Transverse colon (tissue), 4 donors: ENCODE measurements at regions not wholly inside any gene's neighbourhood (a gene's known extent, or its start where the extent isn't known, plus 50 kb on each side); places are given as distances from the start of the nearest gene placed in this dataset.

Source experiments
- DNase-seq: peaks from one replicate; pipeline ENCODE4 v3.0.0-alpha.2; 2019
- H3K27ac ChIP-seq, 4 donors: fragments of 200-600 bp; sonication (generic); 2 replicates each; pipeline ENCODE4 v1.5.1; 2016 to 2018; ENCODE audit warnings: inconsistent platforms in 4 of 4
- H3K27me3 ChIP-seq: fragments of 200-600 bp; sonication (generic); 2 replicates; pipeline ENCODE4 v1.5.1; 2017; ENCODE audit warnings: inconsistent platforms
- H3K36me3 ChIP-seq, 4 donors: fragments of 200-600 bp; sonication (generic); 2 replicates each; pipeline ENCODE4 v1.5.1; 2017 to 2019; ENCODE audit warnings: inconsistent platforms in 4 of 4
- H3K4me1 ChIP-seq, 4 donors: fragments of 200-600 bp; sonication (generic); 2 replicates each; pipeline ENCODE4 v1.5.1; 2017 to 2020; ENCODE audit warnings: inconsistent platforms in 4 of 4
- H3K4me3 ChIP-seq, 4 donors: fragments of 200-600 bp; sonication (generic); 1 replicate in 1 of 4; 2 replicates in 3 of 4; pipeline versions ENCODE4 v1.5.1 to v1.6.1; 2017 to 2019; ENCODE audit warnings: inconsistent platforms in 4 of 4
- H3K9me3 ChIP-seq, 2 donors: fragments of 200-600 bp; sonication (generic); 2 replicates each; pipeline ENCODE4 v1.5.1; 2017 to 2019; ENCODE audit warnings: inconsistent platforms in 2 of 2
- EP300 ChIP-seq: sonication (generic); formaldehyde crosslinking; IDR thresholded peaks from one replicate; pipeline ENCODE4 v1.6.1; 2017; ENCODE audit warnings: antibody characterized with exemption, low read depth
- POLR2A ChIP-seq: fragments of 450-650 bp; IDR thresholded peaks from one replicate; pipeline ENCODE4 v1.6.1; 2016; ENCODE audit warnings: antibody characterized with exemption, mild to moderate bottlenecking, moderate library complexity
- POLR2AphosphoS5 ChIP-seq, 3 donors: sonication (generic); formaldehyde crosslinking; IDR thresholded peaks; one replicate each; pipeline ENCODE4 v1.6.1; 2016; ENCODE audit warnings: antibody characterized with exemption in 3 of 3
- WGBS, 2 donors: methylation state at CpG; one replicate each; pipeline ENCODE4 v1.1.5; 2018; ENCODE audit warnings: low coverage in 1 of 2; 5-methylcytosine and 5-hydroxymethylcytosine counted together
- in situ Hi-C, 4 donors: fragments of 200-750 bp; cut with MboI; loops; one replicate each; pipeline versions ENCODE4 v1.15.0 to v1.15.1; 2017; ENCODE audit warnings: low sequenced_read_pairs in 3 of 4, low pct_ligation_motif_present in 1 of 4, low pct_unique_long_range_greater_than_20kb in 1 of 4
- intact Hi-C: fragments of 100-400 bp; cut with DNase I; formaldehyde crosslinking; loops from one replicate; pipeline ENCODE4 v1.15.1; 2023; ENCODE audit warnings: low total_unique reads
- TF ChIP-seq, protein P1 (sequence below), 5 experiments: fragments of 200-600 bp in 3 of 5; fragments of 450-650 bp in 2 of 5; sonication (generic) in 3 of 5; IDR thresholded peaks; 1 replicate in 2 of 5; 2 replicates in 3 of 5; pipeline ENCODE4 v1.5.1; 2016 to 2017; ENCODE audit warnings: antibody characterized with exemption in 5 of 5, inconsistent platforms in 3 of 5, mild to moderate bottlenecking in 2 of 5, moderate library complexity in 1 of 5

- Histone ChIP-seq H3K4me1 (no peaks in the 10 kb centered on the region), H3K4me3 (no peak overlapping the region), H3K9me3 (no peaks in the 10 kb centered on the region), H3K27me3 (peaks cover 3% of the 10 kb centered on the region), H3K36me3 (no peaks in the 10 kb centered on the region), H3K27ac (no peak overlapping the region)
- TF ChIP-seq, protein P1, sequence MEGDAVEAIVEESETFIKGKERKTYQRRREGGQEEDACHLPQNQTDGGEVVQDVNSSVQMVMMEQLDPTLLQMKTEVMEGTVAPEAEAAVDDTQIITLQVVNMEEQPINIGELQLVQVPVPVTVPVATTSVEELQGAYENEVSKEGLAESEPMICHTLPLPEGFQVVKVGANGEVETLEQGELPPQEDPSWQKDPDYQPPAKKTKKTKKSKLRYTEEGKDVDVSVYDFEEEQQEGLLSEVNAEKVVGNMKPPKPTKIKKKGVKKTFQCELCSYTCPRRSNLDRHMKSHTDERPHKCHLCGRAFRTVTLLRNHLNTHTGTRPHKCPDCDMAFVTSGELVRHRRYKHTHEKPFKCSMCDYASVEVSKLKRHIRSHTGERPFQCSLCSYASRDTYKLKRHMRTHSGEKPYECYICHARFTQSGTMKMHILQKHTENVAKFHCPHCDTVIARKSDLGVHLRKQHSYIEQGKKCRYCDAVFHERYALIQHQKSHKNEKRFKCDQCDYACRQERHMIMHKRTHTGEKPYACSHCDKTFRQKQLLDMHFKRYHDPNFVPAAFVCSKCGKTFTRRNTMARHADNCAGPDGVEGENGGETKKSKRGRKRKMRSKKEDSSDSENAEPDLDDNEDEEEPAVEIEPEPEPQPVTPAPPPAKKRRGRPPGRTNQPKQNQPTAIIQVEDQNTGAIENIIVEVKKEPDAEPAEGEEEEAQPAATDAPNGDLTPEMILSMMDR (IDR thresholded peaks at IDR 0.05) = no peak
- no peak for TF ChIP-seq POLR2A
- no peak for TF ChIP-seq POLR2AphosphoS5 (IDR thresholded peaks at IDR 0.05)
- no peak for TF ChIP-seq EP300
- 33 to 61% methylated on average over 1 to 10 of the region's 10 CpGs for WGBS, 2 donors
- in situ Hi-C loops = no loop called here
- intact Hi-C loops = no loop called here
- DNase-seq = no peak
Measured at GRCh38 chr2:6535572-6535971, 330.1 kb downstream of the CMPK2 start.

GRCh38 chr2:6538607-6539006 is 327.1 kb downstream of the CMPK2 start:
- peaks cover 3% of the 10 kb centered on the region for H3K27me3 ChIP-seq
- H3K27ac ChIP-seq = no peak overlapping the region
- intact Hi-C loops (no loop called here), in situ Hi-C loops (no loop called here)
- WGBS, 2 donors = 71 to 80% methylated on average over 1 to 2 of the region's 2 CpGs
- DNase-seq = no peak
- H3K4me3 ChIP-seq = no peak overlapping the region
- H3K9me3 ChIP-seq = no peaks in the 10 kb centered on the region
- TF ChIP-seq POLR2AphosphoS5 (IDR thresholded peaks at IDR 0.05) (no peak), POLR2A (no peak), EP300 (no peak)
- TF ChIP-seq, protein P1 (IDR thresholded peaks at IDR 0.05) = no peak
- no peaks in the 10 kb centered on the region for H3K36me3 ChIP-seq
- no peaks in the 10 kb centered on the region for H3K4me1 ChIP-seq

GRCh38 chr2:6545336-6545735 is 320.4 kb downstream of the CMPK2 start:
- 18 to 60% methylated on average over 1 of the region's 1 CpG for WGBS, 2 donors
- Histone ChIP-seq H3K9me3 (no peaks in the 10 kb centered on the region), H3K36me3 (no peaks in the 10 kb centered on the region), H3K4me3 (no peak overlapping the region), H3K27me3 (no peaks in the 10 kb centered on the region), H3K4me1 (no peaks in the 10 kb centered on the region), H3K27ac (no peak overlapping the region)
- no peak for DNase-seq
- intact Hi-C loops = no loop called here
- in situ Hi-C loops = no loop called here
- no peak for TF ChIP-seq POLR2AphosphoS5 (IDR thresholded peaks at IDR 0.05)
- TF ChIP-seq, protein P1 (IDR thresholded peaks at IDR 0.05) = no peak
- TF ChIP-seq POLR2A = no peak
- no peak for TF ChIP-seq EP300

DNA sequence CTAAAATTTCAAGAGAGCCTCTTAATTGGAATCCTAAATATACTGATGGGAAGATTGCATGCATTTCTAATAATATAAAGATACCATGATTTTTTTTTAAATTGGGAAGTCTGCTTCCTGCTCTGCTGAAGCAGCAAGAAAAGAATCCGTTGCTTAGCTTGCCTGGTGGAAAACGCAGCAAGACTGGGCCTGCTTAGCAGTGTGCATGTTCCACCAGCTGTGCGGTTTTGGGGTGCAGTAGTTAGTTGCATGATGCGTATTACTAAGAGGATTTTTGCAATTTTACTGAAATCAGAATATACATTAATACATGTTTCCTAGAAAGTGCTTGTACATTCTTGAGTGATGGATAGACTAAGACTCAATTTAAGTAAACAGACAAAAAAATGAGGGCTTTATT is 319.9 kb downstream of the CMPK2 start:
- H3K27ac ChIP-seq = no peak overlapping the region
- intact Hi-C loops (no loop called here), in situ Hi-C loops (no loop called here)
- no peaks in the 10 kb centered on the region for H3K9me3 ChIP-seq
- no peak for TF ChIP-seq EP300
- TF ChIP-seq POLR2A = no peak
- TF ChIP-seq POLR2AphosphoS5 (IDR thresholded peaks at IDR 0.05) = no peak
- TF ChIP-seq, protein P1 (IDR thresholded peaks at IDR 0.05) = no peak
- H3K27me3 ChIP-seq = no peaks in the 10 kb centered on the region
- H3K36me3 ChIP-seq = no peaks in the 10 kb centered on the region
- no peak for DNase-seq
- H3K4me3 ChIP-seq = no peak overlapping the region
- no peaks in the 10 kb centered on the region for H3K4me1 ChIP-seq
- WGBS, 2 donors = 82 to 100% methylated on average over 3 to 4 of the region's 4 CpGs
